HPDE6-E6E7 (cell line): ENCODE measurements at regions not wholly inside any gene's neighbourhood (a gene's known extent, or its start where the extent isn't known, plus 50 kb on each side); places are given as distances from the start of the nearest gene placed in this dataset.

Source experiments
- DNase-seq: peaks from one replicate; pipeline ENCODE4 v3.0.0; 2011; ENCODE audit warnings: missing footprints; ENCODE audit errors: extremely low spot score

- no peak for DNase-seq
Measured at GRCh38 chr11:15379483-15379882, 264.8 kb downstream of the INSC start.

DNA sequence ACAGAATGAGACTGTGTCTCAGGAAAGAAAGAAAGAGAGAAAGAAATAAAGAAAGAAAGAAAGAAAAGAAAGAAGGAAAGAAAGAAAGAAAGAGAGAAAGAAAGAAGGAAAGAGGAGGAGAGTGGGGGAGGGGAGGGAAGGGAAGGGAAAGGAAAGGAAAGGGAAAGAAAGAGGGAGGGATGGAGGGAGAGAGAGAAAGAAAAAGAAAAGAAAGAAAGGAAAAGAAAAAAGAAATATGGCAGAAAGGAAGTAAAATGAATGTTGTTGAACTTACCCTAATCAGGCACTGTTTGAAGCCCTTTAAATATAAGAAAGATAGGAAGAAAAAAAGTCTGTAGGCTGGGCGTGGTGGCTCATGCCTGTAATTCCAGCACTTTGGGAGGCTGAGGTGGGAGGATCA lies 276.1 kb downstream of the INSC start:
- DNase-seq: no peak

GRCh38 chr11:15396778-15397177 lies 282.1 kb downstream of the INSC start:
- no peak for DNase-seq

DNA sequence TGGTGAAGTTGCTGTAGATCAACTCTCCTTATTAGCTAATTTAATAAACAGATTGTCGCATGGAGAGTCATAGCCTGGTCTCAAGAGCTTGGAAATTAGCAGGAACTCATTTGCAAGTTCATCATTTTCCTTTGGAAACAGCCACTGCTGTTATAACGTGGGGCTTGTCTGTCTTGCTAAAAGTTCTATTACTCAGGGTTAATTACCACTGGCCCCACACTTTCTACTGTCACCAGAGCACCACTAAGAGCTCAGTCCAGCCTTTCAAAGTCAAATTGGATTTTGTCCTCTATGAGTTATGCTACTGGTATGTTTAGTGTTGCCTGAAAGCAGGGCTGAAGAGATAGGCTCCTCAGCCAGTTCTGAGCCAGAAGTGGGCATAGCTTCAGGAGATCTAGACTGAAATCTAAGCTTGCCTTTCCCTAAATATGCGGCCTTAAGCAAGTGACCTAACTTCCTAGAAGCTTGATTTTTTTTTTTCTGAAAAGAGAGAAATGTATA lies 292.2 kb downstream of the INSC start:
- no peak for DNase-seq

DNA sequence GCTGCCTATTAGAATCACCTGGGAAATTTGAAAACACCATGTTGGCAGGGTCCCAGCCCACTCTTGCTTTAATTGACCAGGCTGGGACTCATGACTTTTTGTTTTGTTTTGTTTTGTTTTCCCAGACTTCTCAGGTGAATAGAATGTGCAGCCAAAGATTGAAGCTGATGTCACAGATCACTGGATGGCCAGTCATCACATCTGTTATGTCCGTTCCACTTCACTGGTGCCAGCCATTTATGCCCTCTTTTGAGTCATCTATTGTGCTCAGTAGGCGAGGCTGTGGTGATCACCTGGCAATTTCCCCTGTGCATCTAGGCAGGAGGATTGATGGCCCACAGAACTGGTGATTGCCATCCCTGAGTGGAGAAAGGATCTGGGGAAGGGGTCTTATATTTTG lies 297.3 kb downstream of the INSC start:
- DNase-seq: no peak

GRCh38 chr11:15418921-15419320 lies 304.2 kb downstream of the INSC start:
- no peak for DNase-seq

- DNase-seq: no peak
Measured at GRCh38 chr11:15419696-15420095, 305.0 kb downstream of the INSC start.

GRCh38 chr11:15430381-15430780 lies 315.7 kb downstream of the INSC start:
- DNase-seq: no peak

DNA sequence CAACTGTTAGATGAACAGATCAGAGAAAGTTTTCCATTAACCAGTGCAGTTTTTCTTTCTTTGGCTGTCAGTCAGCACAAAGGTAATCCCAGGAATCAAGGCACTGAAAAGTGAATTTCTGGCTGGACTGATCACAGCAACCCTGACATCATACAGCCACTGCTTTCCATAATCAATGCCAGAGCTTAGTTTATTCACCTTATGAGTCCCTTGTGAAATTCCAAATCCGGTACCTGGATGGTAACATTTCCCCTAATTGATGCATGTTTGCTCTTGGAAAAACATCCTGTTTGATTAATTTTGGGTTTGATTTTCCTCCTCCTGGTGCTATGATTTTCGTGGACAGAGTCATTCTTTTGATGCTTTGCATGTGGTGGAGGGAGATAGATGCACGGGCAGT lies 319.8 kb downstream of the INSC start:
- no peak for DNase-seq

DNA sequence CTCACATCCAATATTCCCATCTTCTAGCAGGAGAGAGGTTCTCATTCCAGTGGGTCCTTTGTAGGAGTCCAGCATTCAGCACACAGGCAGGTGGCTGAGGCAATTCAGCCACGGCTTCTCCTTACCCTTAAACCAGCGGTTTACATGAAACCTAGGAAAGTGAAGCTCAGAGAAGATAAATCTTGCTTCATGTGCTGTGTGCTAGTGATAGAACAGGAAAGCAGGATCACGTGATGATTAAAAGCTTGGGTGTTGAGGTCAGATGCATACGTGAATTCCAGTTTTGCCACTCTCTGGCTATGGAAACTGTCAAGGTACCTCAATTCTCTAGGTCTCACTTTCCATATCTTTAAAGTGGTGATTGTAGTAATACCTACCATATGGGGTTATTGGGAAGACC lies 331.6 kb downstream of the INSC start:
- DNase-seq: no peak

- DNase-seq: no peak
Measured at GRCh38 chr11:15446929-15447328, 332.2 kb downstream of the INSC start.

- no peak for DNase-seq
Measured at GRCh38 chr11:15451713-15452112, 337.0 kb downstream of the INSC start.

GRCh38 chr11:15453211-15453765 lies 338.6 kb downstream of the INSC start:
- DNase-seq: no peak

- no peak for DNase-seq
Measured at GRCh38 chr11:15468466-15468865, 353.7 kb downstream of the INSC start.

DNA sequence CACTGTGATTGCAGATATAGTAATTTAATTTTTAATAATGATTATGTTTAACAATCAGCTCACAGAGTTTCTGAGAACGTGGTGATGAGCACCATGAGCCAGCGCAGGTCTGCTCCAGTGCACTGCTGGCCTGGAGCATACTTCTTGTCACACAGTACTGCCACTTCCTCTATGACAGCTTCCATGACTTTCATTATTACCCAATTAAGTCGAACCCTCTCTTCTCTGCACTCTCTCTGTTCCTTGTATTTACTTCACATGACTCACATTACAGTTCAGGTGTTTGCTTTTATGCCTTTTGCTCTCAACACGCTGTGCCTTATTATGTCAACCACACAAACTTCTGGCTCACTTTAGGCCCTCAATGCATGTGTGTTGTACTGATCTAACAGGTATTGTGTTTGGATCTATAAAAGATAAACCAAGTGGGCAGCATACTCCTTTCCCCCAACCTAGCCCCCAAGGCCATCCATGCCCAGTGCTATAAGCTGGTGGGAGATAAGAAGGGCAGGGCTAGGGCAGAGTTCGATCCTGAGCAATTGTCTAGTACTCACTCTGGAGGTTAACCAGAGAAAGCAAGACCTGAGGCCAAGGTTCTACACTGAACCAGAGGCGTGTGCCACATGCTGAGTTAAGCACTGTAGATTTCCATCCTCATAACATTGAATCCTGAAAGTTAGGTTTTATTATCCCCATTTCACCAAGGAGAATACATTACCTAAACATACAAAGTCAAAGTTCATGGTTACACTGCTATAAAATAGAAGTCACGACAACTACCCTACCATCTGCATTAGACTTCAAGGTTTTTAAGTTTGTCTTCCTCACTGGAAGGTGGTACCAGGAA lies 356.5 kb downstream of the INSC start:
- no peak for DNase-seq

- no peak for DNase-seq
Measured at GRCh38 chr11:15471895-15472799, 357.4 kb downstream of the INSC start.

- DNase-seq: no peak
Measured at GRCh38 chr11:15473954-15474837, 359.5 kb downstream of the INSC start.

DNA sequence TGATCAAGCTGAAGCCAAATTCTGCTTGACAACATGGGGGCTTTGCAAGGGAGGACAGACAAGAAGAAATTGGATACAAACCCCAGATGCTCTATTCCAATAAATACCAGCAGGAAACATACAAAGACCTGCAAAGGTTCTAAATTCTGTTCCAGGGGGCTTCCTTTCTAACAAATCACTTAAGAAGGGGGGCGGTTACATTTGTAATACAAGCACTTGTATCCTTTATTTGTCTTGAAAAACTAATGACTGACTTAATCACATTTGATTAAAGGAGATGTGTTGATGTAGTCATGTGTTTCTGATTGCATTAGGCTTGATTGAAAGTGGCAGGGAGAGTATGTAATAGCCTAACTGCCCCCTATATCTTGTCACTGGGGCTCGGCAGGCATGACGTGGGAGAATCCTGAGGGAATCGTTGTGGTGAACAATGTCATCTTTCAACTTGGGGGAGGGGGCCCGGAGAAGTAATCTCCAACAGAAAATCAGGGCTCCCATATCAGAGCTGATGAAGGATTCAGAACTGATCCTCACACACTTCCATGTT lies 361.7 kb downstream of the INSC start:
- no peak for DNase-seq

GRCh38 chr11:15481871-15482270 lies 367.1 kb downstream of the INSC start:
- no peak for DNase-seq

- DNase-seq: no peak
Measured at GRCh38 chr11:15483205-15483604, 368.5 kb downstream of the INSC start.

DNA sequence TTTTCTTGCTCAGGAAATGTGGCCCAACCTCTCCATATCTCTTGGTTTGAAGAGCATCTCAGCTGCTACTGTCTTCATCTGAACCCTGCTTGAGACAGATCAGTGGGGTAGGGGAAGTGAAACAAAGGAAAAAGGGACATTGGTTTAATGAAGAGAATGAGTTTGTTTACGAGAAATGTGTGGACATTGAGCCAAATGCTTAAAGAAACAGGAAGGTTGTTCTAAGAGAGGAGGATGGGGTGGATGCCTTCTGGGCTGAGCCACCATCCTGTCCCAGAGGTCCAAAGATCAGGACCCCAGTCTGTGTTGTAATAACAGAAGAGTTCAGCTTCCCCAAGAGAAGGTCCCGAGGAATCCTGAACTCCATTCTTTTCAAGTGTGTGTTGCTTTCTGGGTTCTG lies 369.7 kb downstream of the INSC start:
- DNase-seq: no peak
